HEK293 (cell line): ENCODE measurements at regions not wholly inside any gene's neighbourhood (a gene's known extent, or its start where the extent isn't known, plus 50 kb on each side); places are given as distances from the start of the nearest gene placed in this dataset.

ENCODE experiments used
- CTCF ChIA-PET: fragments of 350-600 bp; formaldehyde crosslinking; extraction: SDS; loops from one replicate; lab custom pipeline; 2021; ENCODE audit warnings: antibody characterized with exemption; lab: Yijun Ruan, JAX
- POLR2A ChIA-PET: fragments of 300-600 bp; formaldehyde crosslinking; extraction: SDS; loops from one replicate; lab custom pipeline; 2020; ENCODE audit warnings: antibody characterized with exemption, inconsistent platforms; lab: Yijun Ruan, JAX
- H3K27ac ChIP-seq: fragments of 200-500 bp; sonication (Bioruptor generic); 2 replicates; pipeline ENCODE4 v1.5.1; 2014; ENCODE audit warnings: low read depth, low read length, control low read depth, inconsistent platforms; ENCODE audit errors: extremely low read depth
- H3K36me3 ChIP-seq, 2 experiments: fragments of 200-500 bp in 1 of 2; sonication (Bioruptor generic) in 1 of 2; 1 replicate in 1 of 2; 2 replicates in 1 of 2; pipeline ENCODE4 v1.5.1; 2014 to 2017; ENCODE audit warnings: inconsistent platforms in 2 of 2, low read length in 2 of 2; ENCODE audit not compliant: control insufficient read depth in 2 of 2, insufficient read depth in 1 of 2
- H3K4me1 ChIP-seq: fragments of 200-500 bp; sonication (Bioruptor generic); 2 replicates; pipeline ENCODE4 v1.5.1; 2014; ENCODE audit warnings: mild to moderate bottlenecking, low read length, inconsistent platforms; ENCODE audit not compliant: control insufficient read depth, insufficient read depth
- H3K4me3 ChIP-seq: 2 replicates; pipeline ENCODE4 v1.5.1; 2011; ENCODE audit warnings: low read depth, mild to moderate bottlenecking, control low read depth, low read length, moderate library complexity
- H3K9me3 ChIP-seq: fragments of 200-500 bp; sonication (Bioruptor generic); 2 replicates; pipeline ENCODE4 v1.5.1; 2014; ENCODE audit warnings: low read depth, low read length, inconsistent platforms; ENCODE audit not compliant: control insufficient read depth, insufficient read depth
- EGR2 ChIP-seq: fragments of 450-650 bp; formaldehyde crosslinking; IDR thresholded peaks from 2 replicates; pipeline ENCODE4 v1.5.1; 2016; ENCODE audit warnings: low read depth, missing biosample characterization, missing genetic modification characterization
- GLIS1 ChIP-seq: fragments of 450-650 bp; formaldehyde crosslinking; IDR thresholded peaks from 2 replicates; pipeline ENCODE4 v1.5.1; 2016; ENCODE audit warnings: missing biosample characterization, missing genetic modification characterization
- INSM2 ChIP-seq: fragments of 450-650 bp; formaldehyde crosslinking; IDR thresholded peaks from 2 replicates; pipeline ENCODE4 v1.5.1; 2016; ENCODE audit warnings: missing biosample characterization, missing genetic modification characterization
- MYNN ChIP-seq: fragments of 450-650 bp; formaldehyde crosslinking; IDR thresholded peaks from 2 replicates; pipeline ENCODE4 v1.5.1; 2016; ENCODE audit warnings: missing biosample characterization, missing genetic modification characterization, borderline replicate concordance
- REST ChIP-seq: fragments of 450-650 bp; formaldehyde crosslinking; IDR thresholded peaks from 2 replicates; pipeline ENCODE4 v1.5.1; 2016; ENCODE audit warnings: missing biosample characterization, missing genetic modification characterization
- ZBTB10 ChIP-seq: fragments of 450-650 bp; formaldehyde crosslinking; IDR thresholded peaks from 2 replicates; pipeline ENCODE4 v1.5.1; 2016; ENCODE audit warnings: missing biosample characterization, missing genetic modification characterization
- ZIC2 ChIP-seq: fragments of 450-650 bp; formaldehyde crosslinking; IDR thresholded peaks from 2 replicates; pipeline ENCODE4 v1.5.1; 2016; ENCODE audit warnings: missing biosample characterization, missing genetic modification characterization
- ZNF138 ChIP-seq: fragments of 450-650 bp; formaldehyde crosslinking; IDR thresholded peaks from 2 replicates; pipeline ENCODE4 v1.5.1; 2016; ENCODE audit warnings: missing biosample characterization, missing genetic modification characterization, borderline replicate concordance
- ZNF362 ChIP-seq: fragments of 450-650 bp; formaldehyde crosslinking; IDR thresholded peaks from 2 replicates; pipeline ENCODE4 v1.5.1; 2016; ENCODE audit warnings: missing biosample characterization, missing genetic modification characterization
- ZNF398 ChIP-seq: fragments of 450-650 bp; formaldehyde crosslinking; IDR thresholded peaks from 2 replicates; pipeline ENCODE4 v1.5.1; 2017; ENCODE audit warnings: missing biosample characterization, missing genetic modification characterization
- ZNF658 ChIP-seq: fragments of 450-650 bp; formaldehyde crosslinking; IDR thresholded peaks from 2 replicates; pipeline ENCODE4; 2016; ENCODE audit warnings: missing biosample characterization, missing genetic modification characterization
- ZNF707 ChIP-seq: fragments of 450-650 bp; formaldehyde crosslinking; IDR thresholded peaks from 2 replicates; pipeline ENCODE4 v1.5.1; 2016; ENCODE audit warnings: missing biosample characterization, missing genetic modification characterization
- ZNF785 ChIP-seq: fragments of 450-650 bp; formaldehyde crosslinking; IDR thresholded peaks from 2 replicates; pipeline ENCODE4 v1.5.1; 2016; ENCODE audit warnings: missing biosample characterization, missing genetic modification characterization

- ChIA-PET CTCF (interaction anchor here (1.4 to 1.6 kb wide), 2 partner anchors 10 to 157 kb away, joined by 5 to 6 read pairs; no protein-coding TSS in a partner anchor), POLR2A (no interaction called here)
- Histone ChIP-seq H3K27ac (no peak overlapping the region), H3K36me3 (no peaks in the 10 kb centered on the region), H3K4me1 (0 out of 2 replicates have a peak, but pooled peaks cover 2% of the 10 kb centered on the region), H3K9me3 (no peaks in the 10 kb centered on the region), H3K4me3 (no peak overlapping the region)
- TF ChIP-seq INSM2 (tag by site-specific recombination) (no peak), ZNF138 (no peak), ZIC2 (peak; percentile 73)
Observed at GRCh38 chr15:38864827-38865581, 300.4 kb upstream of the RASGRP1 start.

- H3K9me3 ChIP-seq = no peaks in the 10 kb centered on the region
- H3K27ac ChIP-seq = no peak overlapping the region
- CTCF ChIA-PET = no interaction called here
- H3K4me3 ChIP-seq = no peak overlapping the region
- no peak for TF ChIP-seq ZNF707 (tag by site-specific recombination)
- TF ChIP-seq ZNF658 (tag by site-specific recombination) = no peak
- TF ChIP-seq ZNF785 (tag by site-specific recombination) = no peak
- no peak for TF ChIP-seq ZBTB10 (tag by site-specific recombination)
- no peak for TF ChIP-seq MYNN (tag by site-specific recombination)
- no peak for TF ChIP-seq EGR2 (tag by site-specific recombination)
- TF ChIP-seq GLIS1 (tag by site-specific recombination) = no peak
- no peak for TF ChIP-seq ZNF398 (tag by site-specific recombination)
- TF ChIP-seq REST (tag by site-specific recombination) = no peak
- TF ChIP-seq ZNF362 (tag by site-specific recombination) = no peak
- H3K36me3 ChIP-seq = no peaks in the 10 kb centered on the region
- 0 out of 2 replicates have a peak, but pooled peaks cover 2% of the 10 kb centered on the region for H3K4me1 ChIP-seq
- POLR2A ChIA-PET = no interaction called here
Observed at GRCh38 chr15:38867556-38867955, 302.9 kb upstream of the RASGRP1 start.
